Panc1 (cell line): ENCODE measurements at regions not wholly inside any gene's neighbourhood (a gene's known extent, or its start where the extent isn't known, plus 50 kb on each side); places are given as distances from the start of the nearest gene placed in this dataset.

ENCODE experiments used
- ATAC-seq: fragments of 200-7000 bp; cut with Tn5 transposase; 2 replicates; pipeline ENCODE4 v1.9.1; 2020; ENCODE audit warnings: mild to moderate bottlenecking, moderate library complexity
- BruUV-seq: library from RNA; stranded (reverse); fragments of 400-500 nt; replicated peaks from 2 replicates; lab custom pipeline; 2021; lab: Mats Ljungman, UMichigan
- CTCF ChIA-PET: fragments of 300-600 bp; sonication (Branson Sonifier 250); formaldehyde crosslinking; loops from one replicate; lab custom pipeline; 2022; ENCODE audit warnings: antibody characterized with exemption; lab: Charles Lee
- POLR2A ChIA-PET: fragments of 300-600 bp; sonication (Branson Sonifier 250); formaldehyde crosslinking; loops from one replicate; lab custom pipeline; 2022; ENCODE audit warnings: antibody characterized with exemption; lab: Charles Lee
- DNase-seq: peaks from one replicate; pipeline ENCODE4 v3.0.0-alpha.2; 2010; ENCODE audit warnings: low read depth, low spot score
- H3K27ac ChIP-seq: 2 replicates; pipeline ENCODE4 v1.5.1; 2011; ENCODE audit warnings: mild to moderate bottlenecking, low read length, inconsistent platforms
- H3K27me3 ChIP-seq: fragments of 200-500 bp; sonication (Bioruptor generic); 2 replicates; pipeline ENCODE4 v1.6.0; 2014; ENCODE audit warnings: low read length, inconsistent platforms; ENCODE audit not compliant: control insufficient read depth, insufficient read depth
- H3K36me3 ChIP-seq: fragments of 200-500 bp; sonication (Bioruptor generic); 2 replicates; pipeline ENCODE4 v1.5.1; 2014; ENCODE audit warnings: inconsistent platforms, mild to moderate bottlenecking, low read length, moderate library complexity; ENCODE audit not compliant: control insufficient read depth, insufficient read depth
- H3K4me1 ChIP-seq: 2 replicates; pipeline ENCODE4 v1.5.1; 2011; ENCODE audit warnings: inconsistent platforms, mild to moderate bottlenecking, low read length, moderate library complexity; ENCODE audit not compliant: control insufficient read depth, insufficient read depth
- H3K4me3 ChIP-seq, 2 experiments: 2 replicates each; pipeline ENCODE4 v1.5.1; 2011 to 2012; ENCODE audit warnings: low read depth in 2 of 2, low read length in 2 of 2, mild to moderate bottlenecking in 2 of 2, inconsistent platforms in 1 of 2, moderate library complexity in 1 of 2
- H3K9me3 ChIP-seq: fragments of 200-500 bp; sonication (Bioruptor generic); 2 replicates; pipeline ENCODE4 v1.5.1; 2014; ENCODE audit warnings: low read depth, mild to moderate bottlenecking, inconsistent platforms, low read length, moderate library complexity; ENCODE audit not compliant: control insufficient read depth, insufficient read depth
- POLR2AphosphoS5 ChIP-seq: IDR thresholded peaks from 2 replicates; pipeline ENCODE4 v1.6.1; 2012; ENCODE audit warnings: mild to moderate bottlenecking, low read depth, low read length, moderate library complexity
- SIN3A ChIP-seq: IDR thresholded peaks from 2 replicates; pipeline ENCODE4 v1.6.1; 2012; ENCODE audit warnings: low read depth, mild to moderate bottlenecking, low read length, moderate library complexity, borderline replicate concordance; ENCODE audit not compliant: insufficient read depth
- TCF7L2 ChIP-seq: IDR thresholded peaks from 2 replicates; pipeline ENCODE4 v1.6.1; 2011; ENCODE audit warnings: mild to moderate bottlenecking, low read depth, low read length, inconsistent platforms
- in situ Hi-C: cut with HindIII; loops from 2 replicates; pipeline ENCODE4 v1.10.0; 2016; ENCODE audit warnings: low sequenced_read_pairs, low pct_unique_long_range_greater_than_20kb
- intact Hi-C: fragments of 100-400 bp; cut with micrococcal nuclease; formaldehyde crosslinking; loops from one replicate; pipeline ENCODE4 v1.10.0; 2022; ENCODE audit not compliant: unreplicated experiment
- TF ChIP-seq, protein P1 (sequence below), 2 experiments: IDR thresholded peaks; 2 replicates each; pipeline ENCODE4 v1.6.1; 2011 to 2012; ENCODE audit warnings: low read depth in 2 of 2, control low read depth in 1 of 2, low read length in 1 of 2, mild to moderate bottlenecking in 1 of 2, moderate library complexity in 1 of 2; ENCODE audit not compliant: insufficient read depth in 1 of 2
- TF ChIP-seq, protein P2 (sequence below): fragments of 450-650 bp; IDR thresholded peaks from 2 replicates; pipeline ENCODE4 v1.5.1; 2017; ENCODE audit warnings: mild to moderate bottlenecking

DNA sequence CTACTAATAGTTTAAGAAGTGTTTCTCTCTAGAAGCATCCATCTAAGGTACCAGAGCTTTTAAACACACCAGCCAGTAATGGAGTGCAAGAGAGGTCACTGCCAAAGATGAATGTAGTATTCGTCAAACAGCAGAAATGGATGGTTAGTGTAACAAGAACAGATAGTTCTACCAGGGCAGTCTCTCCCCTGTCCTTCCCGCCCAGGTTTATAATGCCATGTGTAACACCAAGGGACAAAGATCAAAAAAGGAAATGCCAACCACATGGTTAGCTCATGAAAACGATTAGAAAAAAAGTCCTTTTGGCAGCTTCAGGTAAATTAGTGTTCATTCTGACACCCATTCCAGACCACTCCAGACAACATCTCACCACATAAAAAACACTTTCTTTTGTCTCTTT is 100.9 kb downstream of the RPS29 start:
- no peaks in the 10 kb centered on the region for H3K4me1 ChIP-seq
- no peak for DNase-seq
- ATAC-seq, result no peak
- no TSS peak for BruUV-seq
- CTCF ChIA-PET, result no interaction called here
- H3K27ac ChIP-seq, result no peak overlapping the region
- H3K9me3 ChIP-seq, result no peaks in the 10 kb centered on the region
- in situ Hi-C loops (no loop called here), intact Hi-C loops (no loop called here)
- no peak overlapping the region for H3K4me3 ChIP-seq
- TF ChIP-seq, protein P1, sequence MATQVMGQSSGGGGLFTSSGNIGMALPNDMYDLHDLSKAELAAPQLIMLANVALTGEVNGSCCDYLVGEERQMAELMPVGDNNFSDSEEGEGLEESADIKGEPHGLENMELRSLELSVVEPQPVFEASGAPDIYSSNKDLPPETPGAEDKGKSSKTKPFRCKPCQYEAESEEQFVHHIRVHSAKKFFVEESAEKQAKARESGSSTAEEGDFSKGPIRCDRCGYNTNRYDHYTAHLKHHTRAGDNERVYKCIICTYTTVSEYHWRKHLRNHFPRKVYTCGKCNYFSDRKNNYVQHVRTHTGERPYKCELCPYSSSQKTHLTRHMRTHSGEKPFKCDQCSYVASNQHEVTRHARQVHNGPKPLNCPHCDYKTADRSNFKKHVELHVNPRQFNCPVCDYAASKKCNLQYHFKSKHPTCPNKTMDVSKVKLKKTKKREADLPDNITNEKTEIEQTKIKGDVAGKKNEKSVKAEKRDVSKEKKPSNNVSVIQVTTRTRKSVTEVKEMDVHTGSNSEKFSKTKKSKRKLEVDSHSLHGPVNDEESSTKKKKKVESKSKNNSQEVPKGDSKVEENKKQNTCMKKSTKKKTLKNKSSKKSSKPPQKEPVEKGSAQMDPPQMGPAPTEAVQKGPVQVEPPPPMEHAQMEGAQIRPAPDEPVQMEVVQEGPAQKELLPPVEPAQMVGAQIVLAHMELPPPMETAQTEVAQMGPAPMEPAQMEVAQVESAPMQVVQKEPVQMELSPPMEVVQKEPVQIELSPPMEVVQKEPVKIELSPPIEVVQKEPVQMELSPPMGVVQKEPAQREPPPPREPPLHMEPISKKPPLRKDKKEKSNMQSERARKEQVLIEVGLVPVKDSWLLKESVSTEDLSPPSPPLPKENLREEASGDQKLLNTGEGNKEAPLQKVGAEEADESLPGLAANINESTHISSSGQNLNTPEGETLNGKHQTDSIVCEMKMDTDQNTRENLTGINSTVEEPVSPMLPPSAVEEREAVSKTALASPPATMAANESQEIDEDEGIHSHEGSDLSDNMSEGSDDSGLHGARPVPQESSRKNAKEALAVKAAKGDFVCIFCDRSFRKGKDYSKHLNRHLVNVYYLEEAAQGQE (IDR thresholded peaks at IDR 0.05; ENCODE audit: insufficient read depth in 1 of 2, low read depth in 2 of 2, low read length in 1 of 2), result no peak
- no peak for TF ChIP-seq TCF7L2
- no peak for TF ChIP-seq POLR2AphosphoS5
- TF ChIP-seq, protein P2, sequence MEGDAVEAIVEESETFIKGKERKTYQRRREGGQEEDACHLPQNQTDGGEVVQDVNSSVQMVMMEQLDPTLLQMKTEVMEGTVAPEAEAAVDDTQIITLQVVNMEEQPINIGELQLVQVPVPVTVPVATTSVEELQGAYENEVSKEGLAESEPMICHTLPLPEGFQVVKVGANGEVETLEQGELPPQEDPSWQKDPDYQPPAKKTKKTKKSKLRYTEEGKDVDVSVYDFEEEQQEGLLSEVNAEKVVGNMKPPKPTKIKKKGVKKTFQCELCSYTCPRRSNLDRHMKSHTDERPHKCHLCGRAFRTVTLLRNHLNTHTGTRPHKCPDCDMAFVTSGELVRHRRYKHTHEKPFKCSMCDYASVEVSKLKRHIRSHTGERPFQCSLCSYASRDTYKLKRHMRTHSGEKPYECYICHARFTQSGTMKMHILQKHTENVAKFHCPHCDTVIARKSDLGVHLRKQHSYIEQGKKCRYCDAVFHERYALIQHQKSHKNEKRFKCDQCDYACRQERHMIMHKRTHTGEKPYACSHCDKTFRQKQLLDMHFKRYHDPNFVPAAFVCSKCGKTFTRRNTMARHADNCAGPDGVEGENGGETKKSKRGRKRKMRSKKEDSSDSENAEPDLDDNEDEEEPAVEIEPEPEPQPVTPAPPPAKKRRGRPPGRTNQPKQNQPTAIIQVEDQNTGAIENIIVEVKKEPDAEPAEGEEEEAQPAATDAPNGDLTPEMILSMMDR, result no peak
- no peak for TF ChIP-seq SIN3A
- no peaks in the 10 kb centered on the region for H3K36me3 ChIP-seq
- POLR2A ChIA-PET, result no interaction called here
- H3K27me3 ChIP-seq, result 0 out of 2 replicates have a peak, but pooled peaks cover 4% of the 10 kb centered on the region

DNA sequence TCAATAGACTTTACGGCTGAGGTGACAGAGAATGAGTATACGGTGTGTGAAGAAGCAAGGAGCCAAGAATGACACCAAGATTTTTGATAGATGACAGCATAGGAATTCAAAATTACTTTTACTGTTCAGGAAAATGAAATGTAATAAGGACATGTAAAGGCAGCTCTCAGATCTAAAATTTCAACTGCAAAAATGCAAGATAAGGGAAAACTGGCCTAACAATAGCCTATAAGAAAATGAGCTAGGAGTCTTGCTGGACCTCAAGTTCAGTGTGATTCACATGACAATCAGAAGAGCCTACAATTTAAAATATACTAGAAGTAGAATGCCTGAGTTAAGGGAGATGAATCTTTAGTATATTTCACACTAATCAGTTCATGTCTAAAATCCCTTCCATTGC is 102.0 kb downstream of the RPS29 start:
- H3K9me3 ChIP-seq, result no peaks in the 10 kb centered on the region
- intact Hi-C loops (no loop called here), in situ Hi-C loops (no loop called here)
- H3K4me3 ChIP-seq, result no peak overlapping the region
- 0 out of 2 replicates have a peak, but pooled peaks cover 4% of the 10 kb centered on the region for H3K27me3 ChIP-seq
- ATAC-seq, result no peak
- BruUV-seq, result no TSS peak
- H3K27ac ChIP-seq, result no peak overlapping the region
- H3K36me3 ChIP-seq, result no peaks in the 10 kb centered on the region
- ChIA-PET POLR2A (no interaction called here), CTCF (no interaction called here)
- DNase-seq, result no peak
- no peaks in the 10 kb centered on the region for H3K4me1 ChIP-seq
- no peak for TF ChIP-seq POLR2AphosphoS5
- no peak for TF ChIP-seq TCF7L2
- TF ChIP-seq SIN3A, result no peak
- TF ChIP-seq, protein P2, result no peak
- TF ChIP-seq, protein P1 (IDR thresholded peaks at IDR 0.05; ENCODE audit: insufficient read depth in 1 of 2, low read depth in 2 of 2, low read length in 1 of 2), result no peak
